ENCODE measurements at regions not wholly inside any gene's neighbourhood (a gene's known extent, or its start where the extent isn't known, plus 50 kb on each side); places are given as distances from the start of the nearest gene placed in this dataset.
"Not testable (repeated sequence)": the region's sequence is repeated elsewhere in the genome, so short reads cannot be mapped to it uniquely, and the experiment has no call there.

GRCh38 chr7:136263112-136263860 lies 286.1 kb upstream of the MTPN start:
- not testable (repeated sequence) for H3K36me3 ChIP-seq (ENCODE audit: control insufficient read depth in 4 of 4, insufficient read depth in 3 of 4, low read depth in 1 of 4, low read length in 3 of 4); H3K9ac ChIP-seq (ENCODE audit: low read depth in 1 of 2, low read length in 2 of 2); H3K27me3 ChIP-seq (ENCODE audit: control insufficient read depth in 4 of 4, insufficient read depth in 4 of 4, low read length in 3 of 4); H3K4me3 ChIP-seq (ENCODE audit: low read depth in 1 of 3, low read length in 3 of 3); H3K27ac ChIP-seq (ENCODE audit: low read depth in 1 of 2, low read length in 2 of 2); DNase-seq (ENCODE audit: low spot score); H3K4me1 ChIP-seq (ENCODE audit: control insufficient read depth in 4 of 4, insufficient read depth in 4 of 4, low read length in 3 of 4); H3K9me3 ChIP-seq (ENCODE audit: control insufficient read depth in 4 of 4, low read length in 3 of 4)
- WGBS = 50% methylated on average over 4 of the region's 4 CpGs

GRCh38 chr7:136260591-136260990 lies 283.4 kb upstream of the MTPN start:
- not testable (repeated sequence) for H3K27me3 ChIP-seq (ENCODE audit: control insufficient read depth in 4 of 4, insufficient read depth in 4 of 4, low read length in 3 of 4); DNase-seq (ENCODE audit: low spot score); H3K27ac ChIP-seq (ENCODE audit: low read depth in 1 of 2, low read length in 2 of 2); H3K4me3 ChIP-seq (ENCODE audit: low read depth in 1 of 3, low read length in 3 of 3); H3K36me3 ChIP-seq (ENCODE audit: control insufficient read depth in 4 of 4, insufficient read depth in 3 of 4, low read depth in 1 of 4, low read length in 3 of 4); H3K9me3 ChIP-seq (ENCODE audit: control insufficient read depth in 4 of 4, low read length in 3 of 4); H3K4me1 ChIP-seq (ENCODE audit: control insufficient read depth in 4 of 4, insufficient read depth in 4 of 4, low read length in 3 of 4); H3K9ac ChIP-seq (ENCODE audit: low read depth in 1 of 2, low read length in 2 of 2)
- 84% methylated on average over 3 of the region's 3 CpGs for WGBS

GRCh38 chr7:136259074-136259473 lies 281.9 kb upstream of the MTPN start:
- TF ChIP-seq EGR1 (IDR thresholded peaks at IDR 0.05; ENCODE audit: low read depth in 2 of 2) = no peak
- TF ChIP-seq FOXA1 (IDR thresholded peaks at IDR 0.05) = no peak
- no peak for TF ChIP-seq RXRA (IDR thresholded peaks at IDR 0.05)
- no peak for TF ChIP-seq HNF4A (conservative IDR thresholded peaks at IDR 0.05)
- no peak for TF ChIP-seq ZBTB33 (IDR thresholded peaks at IDR 0.05)
- no peak for TF ChIP-seq CTCF (IDR thresholded peaks at IDR 0.05; ENCODE audit: low read depth, low read length, missing input control)
- TF ChIP-seq TAF1 (conservative IDR thresholded peaks at IDR 0.05) = no peak
- TF ChIP-seq FOXA2 (IDR thresholded peaks at IDR 0.05) = no peak
- TF ChIP-seq MAX (IDR thresholded peaks at IDR 0.05) = no peak
- TF ChIP-seq JUND (IDR thresholded peaks at IDR 0.05) = no peak
- no peak for TF ChIP-seq REST (IDR thresholded peaks at IDR 0.05)
- H3K9me3 ChIP-seq (ENCODE audit: control insufficient read depth in 4 of 4, low read length in 3 of 4) = peaks cover 0 to 4% (median 0%) of the 10 kb centered on the region in 4 donors
- H3K27ac ChIP-seq (ENCODE audit: low read depth in 1 of 2, low read length in 2 of 2) = no peak overlapping the region
- H3K9ac ChIP-seq (ENCODE audit: low read depth in 1 of 2, low read length in 2 of 2) = no peak overlapping the region
- H3K4me1 ChIP-seq (ENCODE audit: control insufficient read depth in 4 of 4, insufficient read depth in 4 of 4, low read length in 3 of 4) = no peaks in the 10 kb centered on the region
- H3K4me3 ChIP-seq (ENCODE audit: low read depth in 1 of 3, low read length in 3 of 3) = no peak overlapping the region
- no peaks in the 10 kb centered on the region for H3K36me3 ChIP-seq (ENCODE audit: control insufficient read depth in 4 of 4, insufficient read depth in 3 of 4, low read depth in 1 of 4, low read length in 3 of 4)
- no peaks in the 10 kb centered on the region for H3K27me3 ChIP-seq (ENCODE audit: control insufficient read depth in 4 of 4, insufficient read depth in 4 of 4, low read length in 3 of 4)
- DNase-seq (ENCODE audit: low spot score) = no peak
- 75% methylated on average over 4 of the region's 4 CpGs for WGBS

All from liver (tissue), 8 donors.